ENCODE measurements at regions not wholly inside any gene's neighbourhood (a gene's known extent, or its start where the extent isn't known, plus 50 kb on each side); places are given as distances from the start of the nearest gene placed in this dataset.

DNA sequence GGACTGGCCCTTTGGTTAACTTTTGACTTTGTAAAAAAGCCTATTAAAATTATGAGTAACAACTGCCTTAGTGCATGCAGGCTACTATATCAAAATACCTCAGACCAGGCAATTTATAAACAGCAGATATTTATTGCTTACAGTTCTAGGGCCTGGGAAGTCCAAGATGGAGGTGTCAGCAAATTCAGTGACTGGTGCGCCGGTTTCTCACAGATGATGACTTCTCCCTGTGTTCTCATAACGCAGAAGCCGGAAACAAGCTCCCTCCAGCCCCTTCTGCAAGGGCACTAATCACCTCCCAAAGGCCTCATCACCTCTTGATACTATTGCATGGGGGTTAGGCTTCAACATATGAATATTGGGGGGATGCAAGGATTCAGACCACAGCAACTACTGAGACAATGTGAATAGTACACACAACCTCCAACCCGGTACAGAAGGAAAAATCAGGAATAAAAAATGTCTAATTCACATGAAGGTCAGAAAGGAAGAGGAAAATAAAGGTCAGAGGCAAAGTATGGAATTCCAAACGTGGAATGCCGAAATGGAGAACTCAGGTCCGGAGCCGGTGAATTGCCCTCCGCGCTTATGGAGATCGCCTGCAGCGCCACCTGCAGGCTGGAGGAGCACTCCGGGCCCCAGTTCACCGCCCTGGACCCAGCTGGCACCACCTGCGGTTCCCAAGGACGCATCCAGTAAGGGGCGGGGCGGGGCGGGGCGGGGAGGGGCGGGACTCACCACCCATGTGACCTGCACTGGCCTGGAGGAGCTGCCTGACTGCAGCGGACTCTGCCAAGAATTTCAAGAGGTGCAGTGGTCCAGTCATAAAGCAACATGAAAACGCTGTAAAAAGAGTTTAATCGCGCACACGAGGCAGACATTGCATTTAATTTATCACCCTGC lies 203.4 kb downstream of the KIF26A start:
- DNase-seq, result peak in 1 of 2 donors; percentile 46

DNA sequence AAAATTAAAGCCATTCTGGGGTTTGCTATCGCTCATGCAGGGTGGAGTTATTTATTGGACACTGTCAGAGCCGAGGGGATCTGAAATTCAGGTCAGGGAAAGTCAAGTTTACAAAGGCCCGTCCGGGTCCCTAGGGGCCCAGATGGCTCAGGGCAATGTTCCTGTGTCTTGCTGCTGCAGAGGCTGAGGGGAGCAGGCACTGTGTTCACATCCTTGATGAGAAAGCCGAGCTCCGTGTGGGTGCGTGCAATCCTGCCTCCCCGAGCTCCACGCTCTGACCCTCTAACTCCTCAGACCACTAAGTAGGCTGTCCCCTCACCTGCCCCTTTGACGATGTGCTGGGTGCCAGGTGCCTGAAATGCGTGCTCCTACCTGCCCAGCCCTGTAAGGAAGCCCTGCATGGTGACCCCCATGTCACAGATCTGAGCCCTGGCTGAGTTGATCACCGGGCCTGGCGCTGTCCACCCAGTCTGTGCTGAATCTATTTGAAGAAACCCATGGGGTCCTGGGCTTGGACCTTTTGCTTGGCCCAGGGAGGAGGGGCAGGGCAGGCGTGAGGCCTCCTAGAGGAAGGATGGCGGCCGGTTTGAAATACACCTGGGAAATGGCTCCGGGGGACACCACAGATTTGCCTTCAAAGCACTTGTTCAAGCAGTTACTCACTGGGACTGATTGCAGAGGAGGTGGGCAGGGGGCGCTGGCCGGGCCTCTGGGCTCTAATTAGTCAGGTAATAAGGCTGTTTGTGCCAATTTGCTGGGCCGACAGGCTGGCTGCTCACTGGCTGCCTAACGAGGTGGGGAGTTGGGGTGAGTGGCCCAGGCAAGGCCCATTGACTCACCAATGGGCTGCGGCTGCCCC lies 204.3 kb downstream of the KIF26A start:
- DNase-seq, result no peak

DNA sequence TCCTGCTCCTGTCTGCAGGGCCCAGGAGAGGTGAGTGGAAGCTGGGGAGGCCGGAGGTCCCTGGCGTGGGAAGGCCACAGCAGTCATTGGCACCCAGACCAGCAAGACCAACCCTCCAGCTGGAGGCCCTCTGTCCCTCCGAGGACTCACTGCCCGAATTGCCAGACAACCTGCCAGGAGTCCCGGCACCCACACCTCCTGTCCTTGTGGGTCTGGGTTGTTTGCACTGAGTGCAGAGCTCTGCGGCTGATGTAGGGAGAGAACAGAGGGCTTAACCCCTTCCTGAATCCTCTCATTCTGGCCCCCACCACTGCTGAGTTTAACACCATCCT lies 204.9 kb downstream of the KIF26A start:
- no peak for DNase-seq

DNA sequence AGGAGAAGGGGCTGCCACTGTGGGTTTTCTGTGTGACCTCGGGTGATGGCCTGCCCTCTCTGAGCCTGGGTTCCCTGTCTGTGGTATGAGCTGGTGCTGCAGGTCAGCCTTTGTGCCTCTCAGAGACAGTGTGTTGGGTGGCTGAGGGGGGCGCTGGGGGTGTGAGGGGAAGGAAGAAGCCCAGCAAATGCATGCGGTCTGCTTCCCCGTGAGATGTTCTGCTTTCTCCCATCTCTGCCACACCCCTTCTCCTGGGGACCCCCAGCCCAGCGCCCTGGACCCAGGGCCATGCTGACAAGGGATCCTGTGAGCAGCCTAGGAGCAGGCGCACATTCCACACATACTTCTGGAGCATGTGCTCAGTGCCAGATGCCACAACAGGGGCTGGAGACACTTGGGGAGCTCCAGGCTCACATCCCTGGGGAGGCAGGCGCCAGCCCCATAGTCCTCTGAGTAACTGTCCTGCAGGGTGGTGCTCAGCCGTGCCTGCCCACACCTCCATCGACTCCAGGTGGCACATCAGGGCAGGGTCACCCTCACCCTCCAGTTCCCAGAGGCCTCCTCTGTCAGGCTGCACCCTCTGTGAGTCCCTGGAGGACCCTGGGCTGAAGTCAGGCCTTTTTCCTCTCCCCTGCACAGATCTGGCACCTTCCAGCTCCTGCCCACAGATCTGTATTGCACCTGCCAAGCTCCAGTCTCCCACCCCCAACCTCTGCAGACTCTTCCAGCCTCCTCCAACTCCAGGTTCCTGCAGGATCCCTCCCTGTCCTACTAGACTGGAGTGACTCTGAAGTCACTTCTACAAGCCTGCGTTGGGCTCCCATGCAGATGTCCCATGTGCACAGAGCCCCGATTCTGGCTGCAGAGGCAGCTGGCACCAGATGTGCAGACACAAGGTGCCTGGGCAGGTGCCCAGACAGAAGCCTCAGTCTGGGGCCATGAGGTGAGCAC lies 205.6 kb downstream of the KIF26A start:
- no peak for DNase-seq

DNA sequence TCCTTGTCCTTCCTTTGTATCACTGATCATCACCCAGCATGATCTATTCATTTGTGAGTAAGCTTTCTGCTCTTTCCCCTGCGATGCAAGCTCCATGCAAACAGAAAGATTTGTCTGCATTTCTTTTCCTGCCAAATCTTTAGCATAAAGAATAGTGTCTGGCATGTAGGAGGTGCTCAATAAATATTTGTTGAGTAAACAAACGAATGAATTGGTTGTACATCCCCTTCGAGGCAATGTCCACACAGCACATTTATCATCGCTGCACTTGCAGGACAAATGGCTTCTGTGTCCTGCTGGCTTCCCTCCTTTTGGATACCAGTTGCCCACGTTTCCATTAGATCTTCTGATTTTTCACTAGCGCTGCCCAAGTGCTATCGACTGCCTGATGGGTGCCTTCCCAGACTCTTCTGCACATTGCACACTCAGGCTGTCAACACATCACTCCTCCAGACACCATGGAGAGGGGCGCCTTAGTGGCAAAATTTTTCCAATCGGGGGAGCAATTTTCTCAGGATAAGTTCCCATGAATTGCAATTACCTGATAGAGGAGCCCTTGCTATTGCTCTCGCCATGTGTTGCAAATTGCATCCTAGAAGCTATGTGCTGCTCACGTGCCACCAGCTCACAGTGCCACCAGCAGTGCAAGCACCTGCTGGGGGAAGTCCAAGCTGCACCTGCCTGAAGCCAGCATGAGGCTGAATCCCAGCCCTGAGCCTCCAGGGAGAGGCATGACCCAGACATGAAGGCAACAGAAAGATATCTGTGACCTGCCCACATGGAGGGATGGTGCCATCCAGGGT lies 206.6 kb downstream of the KIF26A start:
- no peak for DNase-seq

DNA sequence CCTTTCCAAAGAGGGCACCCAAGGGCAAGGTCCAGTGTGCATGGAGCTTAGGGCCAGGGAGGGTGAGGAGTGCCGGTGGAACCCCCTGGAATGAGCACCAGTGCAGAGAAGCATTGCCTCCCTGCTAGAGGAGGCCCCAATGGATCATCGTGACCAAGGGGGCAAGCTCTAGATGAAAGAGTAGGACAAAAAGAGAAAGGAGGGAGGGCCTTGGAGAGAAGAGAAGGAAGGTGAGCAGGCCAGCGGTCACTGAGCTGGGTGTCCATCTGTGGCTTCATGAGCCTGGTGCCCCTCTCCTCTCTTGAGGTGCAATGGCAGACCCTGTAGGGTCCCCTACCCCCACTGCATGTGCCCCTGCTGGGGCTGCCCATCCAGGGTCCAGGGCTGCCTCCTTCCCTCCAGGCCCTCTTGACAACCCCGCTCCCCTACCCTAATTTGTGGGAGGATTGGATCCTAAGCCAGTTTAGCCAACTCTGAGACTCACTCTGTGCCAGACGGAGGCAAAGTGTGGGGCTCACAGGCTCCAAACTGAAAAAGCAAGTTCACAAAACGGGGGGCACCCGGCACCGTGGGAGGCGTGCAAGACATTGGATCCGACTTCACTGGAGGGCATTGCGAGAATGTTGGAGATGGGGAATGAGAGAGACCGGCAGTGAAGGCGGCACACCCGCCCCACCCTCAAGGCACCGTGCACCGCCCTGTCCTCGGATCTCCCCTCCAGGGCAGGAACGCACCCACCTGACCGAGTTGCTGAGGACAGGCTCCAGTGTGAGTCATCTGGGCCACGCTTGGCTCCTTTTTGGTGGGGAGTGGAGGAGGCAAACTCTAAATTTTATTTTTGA lies 207.5 kb downstream of the KIF26A start:
- DNase-seq, result no peak

DNA sequence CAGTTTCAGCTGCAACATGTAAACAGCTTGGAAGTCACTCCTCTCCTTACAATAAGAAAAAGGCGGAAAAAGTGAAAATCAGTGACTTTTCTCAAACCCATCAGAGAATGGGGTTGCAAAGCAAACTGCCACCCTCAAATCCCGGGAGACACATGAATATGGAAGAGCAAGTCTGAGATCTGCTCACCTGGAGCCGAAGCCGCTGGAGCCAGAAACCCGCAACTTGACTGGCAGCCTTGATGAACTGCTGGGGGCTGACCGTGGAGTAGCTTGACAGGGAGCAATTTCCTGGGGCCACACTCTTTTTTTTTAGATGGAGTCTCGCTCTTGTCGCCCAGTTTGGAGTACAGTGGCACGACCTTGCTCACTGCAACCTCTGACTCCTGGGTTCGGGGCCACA lies 208.2 kb downstream of the KIF26A start:
- no peak for DNase-seq

DNA sequence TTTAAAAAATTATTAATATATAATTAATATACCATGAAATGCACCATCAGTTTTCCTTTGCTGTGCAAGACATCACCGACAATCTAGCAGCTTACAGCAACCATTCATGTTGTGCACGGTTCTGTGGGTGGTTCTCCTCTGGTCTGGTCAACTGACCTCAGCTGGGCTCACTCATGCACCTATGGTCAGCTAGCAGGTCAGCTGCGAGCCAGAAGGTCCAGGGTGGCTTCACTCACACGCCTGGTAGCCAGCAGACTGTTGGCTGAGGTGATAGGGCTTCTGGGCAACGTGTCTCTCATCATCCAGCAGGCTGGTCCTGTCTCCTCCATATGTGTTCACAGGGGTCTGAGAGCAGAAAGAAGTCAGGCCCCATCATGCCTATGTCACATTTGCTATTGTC lies 210.4 kb downstream of the KIF26A start:
- DNase-seq, result no peak

DNA sequence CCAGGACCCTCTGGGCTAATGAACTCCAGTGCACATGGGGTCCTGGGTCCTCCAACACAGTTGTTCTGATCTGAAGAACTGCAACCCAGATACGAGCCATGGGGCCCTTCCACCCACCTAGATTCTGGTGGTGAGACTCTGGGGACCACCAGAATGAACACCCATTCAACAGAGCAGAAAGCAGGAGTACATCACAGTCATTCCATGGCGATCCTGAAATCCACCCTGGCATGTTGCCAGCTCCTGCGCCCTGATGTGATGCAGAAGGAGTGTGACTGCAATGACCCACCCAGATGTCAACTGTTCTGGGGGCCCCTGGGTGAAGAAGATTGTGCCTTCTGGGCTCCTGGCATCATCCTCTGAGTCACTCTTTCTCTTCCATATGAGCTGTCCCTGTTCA lies 211.6 kb downstream of the KIF26A start:
- DNase-seq, result no peak

DNA sequence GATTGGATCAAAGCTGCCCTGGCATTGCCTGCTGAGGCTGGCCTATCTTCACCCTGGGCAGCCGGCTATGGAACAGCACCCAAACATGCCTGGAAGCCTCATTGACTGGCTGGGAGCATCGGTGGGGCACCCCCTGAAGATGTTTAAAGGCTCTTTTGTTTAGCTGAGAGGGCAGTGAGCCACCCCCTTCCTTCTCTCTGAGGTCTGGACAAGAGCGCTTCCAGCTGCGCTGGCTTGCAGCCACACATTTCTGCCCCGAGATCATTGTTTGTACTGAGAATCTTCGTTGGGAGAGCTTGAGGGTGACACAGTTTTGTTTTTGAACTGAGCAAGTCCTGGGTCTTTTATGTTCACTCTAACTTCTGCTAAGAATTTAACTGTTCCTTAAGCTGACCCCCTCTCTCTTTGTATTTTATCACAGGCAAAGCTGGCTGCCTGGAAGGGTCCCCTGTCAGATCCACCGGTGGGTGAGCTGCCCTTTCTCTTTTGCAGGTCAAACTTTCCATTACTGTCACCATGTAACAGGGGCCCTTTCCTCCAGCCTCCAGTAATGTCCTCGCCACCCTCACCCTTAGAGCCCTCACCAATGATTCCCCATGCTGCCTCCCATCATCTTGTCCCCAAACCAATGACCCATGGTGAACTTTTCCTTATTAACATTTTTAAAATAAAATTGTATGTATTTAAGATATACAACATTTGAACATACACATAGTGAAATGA lies 212.2 kb downstream of the KIF26A start:
- peak; percentile 82 to 84 for DNase-seq

DNA sequence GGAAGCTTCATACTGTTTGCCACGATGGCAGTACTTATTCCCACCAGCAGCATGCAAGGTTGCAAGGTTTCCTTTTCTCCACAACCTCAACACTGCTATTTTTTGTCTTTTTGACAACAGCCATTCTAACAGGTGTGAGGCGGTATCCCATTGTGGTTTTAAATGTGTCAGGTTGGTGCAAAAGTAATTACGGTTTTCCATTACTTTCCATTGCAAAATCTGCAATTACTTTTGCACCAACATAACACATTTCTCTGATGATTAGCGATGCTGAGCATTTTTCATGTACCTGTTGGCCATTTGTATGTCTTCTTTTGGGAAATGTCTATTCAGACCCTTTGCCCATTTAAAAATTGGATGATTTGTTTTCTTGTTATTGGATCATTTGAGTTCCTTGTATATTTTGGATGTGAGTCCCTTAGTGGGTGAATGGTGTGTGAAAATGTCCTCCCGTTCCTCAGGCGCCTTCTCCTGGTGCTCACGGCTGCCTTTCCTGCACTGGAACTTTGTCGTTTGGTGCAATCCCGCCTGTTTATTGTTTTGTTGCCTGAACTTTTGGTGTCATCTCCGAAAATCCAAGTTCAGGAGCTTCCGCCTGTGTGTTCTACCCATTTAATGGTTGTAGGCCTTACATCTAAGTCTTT lies 213.6 kb downstream of the KIF26A start:
- DNase-seq, result no peak

DNA sequence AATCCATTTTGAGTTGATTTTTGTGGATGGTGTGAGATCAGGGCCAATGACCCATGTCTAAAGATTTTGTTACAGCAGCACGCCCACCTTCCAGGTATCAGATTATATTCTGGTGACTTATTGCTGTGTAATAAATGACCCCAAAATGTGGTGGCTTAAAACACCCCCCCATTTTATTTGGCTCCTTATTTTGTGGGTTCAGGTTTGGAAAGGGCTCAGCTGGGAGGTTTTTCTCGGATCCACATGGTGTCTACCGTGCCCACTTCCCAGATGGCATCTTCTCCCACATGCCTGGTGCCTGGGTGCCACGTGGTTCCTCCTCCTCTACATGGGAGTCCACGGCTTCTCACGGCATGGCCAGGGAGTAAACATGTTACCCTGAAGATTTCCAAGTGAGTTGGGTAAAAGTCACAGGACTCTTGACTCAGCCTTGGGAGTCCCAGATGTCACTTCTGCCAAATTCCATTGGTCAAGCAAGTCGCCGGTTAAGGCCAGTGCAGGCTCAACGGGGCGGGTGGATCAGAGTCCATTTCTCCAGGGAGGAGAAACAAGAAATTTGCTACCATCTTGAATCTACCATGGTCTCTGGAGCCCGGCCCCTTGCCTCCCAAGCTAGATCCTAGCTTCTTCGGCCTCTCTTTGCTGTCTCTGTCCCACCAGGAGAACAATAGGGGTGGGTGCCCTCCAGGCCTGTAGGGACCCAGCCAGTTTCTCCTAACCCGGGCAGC lies 214.3 kb downstream of the KIF26A start:
- DNase-seq, result no peak

DNA sequence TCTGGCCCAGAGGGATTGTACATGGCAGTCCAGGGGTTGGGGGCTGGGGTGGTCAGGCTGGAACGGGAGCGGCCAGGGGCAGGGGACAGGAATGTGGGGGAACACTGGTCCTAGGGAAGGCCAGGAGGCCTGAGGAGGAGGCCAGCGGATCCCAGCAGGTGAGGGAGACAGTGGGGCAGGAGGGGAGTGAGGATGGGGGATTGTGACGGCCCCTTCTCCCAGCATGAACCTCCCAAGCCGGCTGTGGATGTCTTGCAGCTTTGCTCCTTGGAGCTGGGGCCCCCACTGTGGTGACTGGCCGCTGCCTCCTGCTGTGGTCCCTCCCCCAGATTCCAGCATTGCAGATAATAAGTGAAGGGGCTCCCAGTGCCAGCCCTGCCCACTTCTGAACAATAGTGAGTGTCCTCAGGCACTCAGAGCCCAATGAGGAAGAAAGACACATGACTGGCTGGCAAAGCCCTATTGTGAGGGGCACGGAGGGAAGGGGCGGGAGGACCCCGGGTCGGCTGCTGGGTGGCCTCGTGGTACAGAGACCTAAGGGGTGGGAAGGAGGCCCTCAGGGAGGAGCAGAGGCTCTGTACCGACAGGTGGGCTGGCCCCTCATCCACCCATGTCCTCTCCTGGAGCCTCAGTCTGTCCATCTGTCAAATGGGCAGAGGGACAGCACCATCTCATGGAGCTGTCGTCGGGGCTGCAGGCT lies 215.0 kb downstream of the KIF26A start:
- DNase-seq, result no peak

DNA sequence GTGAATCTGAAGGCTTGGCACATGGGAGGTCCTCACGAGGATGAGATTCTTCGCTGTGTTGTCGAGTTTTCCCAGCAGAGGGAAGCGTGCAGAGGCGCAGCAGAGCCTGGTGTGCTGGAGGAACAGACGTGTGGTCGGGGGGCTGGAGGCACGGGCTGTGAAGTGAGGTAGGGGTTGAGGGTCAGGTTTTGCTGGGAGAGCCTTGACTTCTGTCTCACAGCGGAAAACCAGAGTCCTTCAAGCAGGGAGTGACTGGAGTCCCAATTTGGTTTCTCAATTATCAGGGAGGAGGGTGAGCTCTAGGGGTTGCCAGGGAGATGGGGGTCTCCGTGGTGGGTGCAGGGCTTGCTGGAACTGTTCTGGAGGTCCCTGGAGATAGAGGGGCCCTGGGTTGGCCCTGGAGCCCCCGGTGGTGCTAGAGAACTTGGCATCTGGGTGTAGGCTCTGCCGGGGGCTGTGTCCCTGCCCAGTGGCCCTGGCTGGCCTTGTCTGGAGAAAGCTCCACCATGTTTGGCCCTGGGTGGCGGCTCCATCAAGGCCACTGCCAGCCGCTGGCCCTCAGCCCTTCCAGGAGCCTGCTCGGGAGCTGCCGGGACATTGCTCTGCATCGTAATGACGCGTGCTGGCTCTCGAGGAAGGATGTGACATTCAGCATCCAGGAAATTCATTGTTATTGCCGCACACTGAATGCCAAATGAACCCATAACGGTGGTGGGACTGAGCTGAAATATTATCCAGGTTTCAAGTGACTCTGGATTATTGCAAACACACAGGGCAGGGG lies 215.7 kb downstream of the KIF26A start:
- DNase-seq, result peak in 1 of 2 donors; percentile 37

DNA sequence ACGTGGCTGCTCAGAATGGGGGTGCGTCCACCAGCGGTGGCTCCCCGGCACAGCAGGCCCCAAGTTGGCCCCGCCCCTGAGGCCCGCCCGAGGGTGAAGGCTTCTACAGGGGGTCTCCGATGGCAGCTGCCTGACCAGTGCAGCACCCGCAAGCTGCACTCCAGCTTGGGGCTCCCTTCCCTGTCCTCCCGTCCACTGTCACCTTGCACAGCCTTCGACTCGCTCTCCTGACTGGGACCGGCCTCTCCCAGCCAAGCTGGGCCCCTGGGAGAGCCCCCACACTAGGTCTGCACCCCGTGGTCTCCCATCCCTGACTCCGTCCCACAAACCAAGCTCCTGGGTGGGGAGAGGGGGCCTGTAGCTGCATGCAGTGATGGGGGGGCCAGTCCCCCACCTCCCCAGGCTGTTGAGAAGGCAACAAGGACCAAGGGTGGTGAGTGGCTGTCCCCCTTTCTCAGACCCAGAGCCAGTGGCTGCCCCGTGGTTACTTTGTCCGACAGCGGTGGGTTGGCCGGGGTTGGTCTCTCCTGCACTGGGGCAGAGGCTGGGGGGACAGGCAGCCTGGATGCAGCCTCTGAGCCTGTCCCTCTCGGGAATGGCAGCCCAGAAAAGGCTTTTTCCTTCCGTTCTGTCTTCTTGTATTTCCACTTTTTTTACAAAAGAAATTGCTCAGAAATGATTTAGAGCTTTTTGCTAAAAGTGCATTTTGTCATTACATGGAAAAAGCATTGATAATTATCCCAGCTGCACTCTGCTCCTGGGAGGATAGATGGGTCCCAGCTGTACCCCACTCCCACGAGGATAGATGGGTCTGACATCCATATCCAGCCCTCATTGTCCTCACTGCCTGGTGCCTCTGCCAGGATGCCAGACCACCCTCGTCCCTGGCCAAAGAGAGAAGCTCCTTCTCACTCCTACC lies 217.0 kb downstream of the KIF26A start:
- no peak for DNase-seq
